ENCODE measurements at regions not wholly inside any gene's neighbourhood (a gene's known extent, or its start where the extent isn't known, plus 50 kb on each side); places are given as distances from the start of the nearest gene placed in this dataset.
"Not testable (repeated sequence)": the region's sequence is repeated elsewhere in the genome, so short reads cannot be mapped to it uniquely, and the experiment has no call there.

DNA sequence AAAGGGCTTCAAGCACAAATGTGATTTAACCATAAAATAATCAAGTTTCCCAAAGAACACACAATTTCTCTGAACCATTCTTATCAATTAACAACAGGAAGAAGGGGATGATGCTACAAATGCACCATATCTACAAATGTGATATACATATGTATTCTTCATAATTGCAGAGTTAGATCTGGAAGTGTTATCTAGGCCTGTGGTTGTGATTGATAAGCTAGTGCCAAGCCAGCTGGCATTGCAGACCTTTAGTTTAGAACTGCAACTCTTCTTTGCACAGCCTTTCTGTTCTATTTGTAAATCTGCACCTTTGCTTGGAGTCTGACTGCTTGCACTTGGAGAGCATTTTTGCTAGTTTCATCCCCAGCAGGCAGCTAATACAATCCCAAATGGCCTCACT lies 145.5 kb upstream of the NPY2R start:
- TF ChIP-seq, protein P1, sequence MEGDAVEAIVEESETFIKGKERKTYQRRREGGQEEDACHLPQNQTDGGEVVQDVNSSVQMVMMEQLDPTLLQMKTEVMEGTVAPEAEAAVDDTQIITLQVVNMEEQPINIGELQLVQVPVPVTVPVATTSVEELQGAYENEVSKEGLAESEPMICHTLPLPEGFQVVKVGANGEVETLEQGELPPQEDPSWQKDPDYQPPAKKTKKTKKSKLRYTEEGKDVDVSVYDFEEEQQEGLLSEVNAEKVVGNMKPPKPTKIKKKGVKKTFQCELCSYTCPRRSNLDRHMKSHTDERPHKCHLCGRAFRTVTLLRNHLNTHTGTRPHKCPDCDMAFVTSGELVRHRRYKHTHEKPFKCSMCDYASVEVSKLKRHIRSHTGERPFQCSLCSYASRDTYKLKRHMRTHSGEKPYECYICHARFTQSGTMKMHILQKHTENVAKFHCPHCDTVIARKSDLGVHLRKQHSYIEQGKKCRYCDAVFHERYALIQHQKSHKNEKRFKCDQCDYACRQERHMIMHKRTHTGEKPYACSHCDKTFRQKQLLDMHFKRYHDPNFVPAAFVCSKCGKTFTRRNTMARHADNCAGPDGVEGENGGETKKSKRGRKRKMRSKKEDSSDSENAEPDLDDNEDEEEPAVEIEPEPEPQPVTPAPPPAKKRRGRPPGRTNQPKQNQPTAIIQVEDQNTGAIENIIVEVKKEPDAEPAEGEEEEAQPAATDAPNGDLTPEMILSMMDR (conservative IDR thresholded peaks at IDR 0.05; ENCODE audit: low read length), result no peak
- no peak for TF ChIP-seq EZH2phosphoT487 (IDR thresholded peaks at IDR 0.05; ENCODE audit: borderline replicate concordance)

DNA sequence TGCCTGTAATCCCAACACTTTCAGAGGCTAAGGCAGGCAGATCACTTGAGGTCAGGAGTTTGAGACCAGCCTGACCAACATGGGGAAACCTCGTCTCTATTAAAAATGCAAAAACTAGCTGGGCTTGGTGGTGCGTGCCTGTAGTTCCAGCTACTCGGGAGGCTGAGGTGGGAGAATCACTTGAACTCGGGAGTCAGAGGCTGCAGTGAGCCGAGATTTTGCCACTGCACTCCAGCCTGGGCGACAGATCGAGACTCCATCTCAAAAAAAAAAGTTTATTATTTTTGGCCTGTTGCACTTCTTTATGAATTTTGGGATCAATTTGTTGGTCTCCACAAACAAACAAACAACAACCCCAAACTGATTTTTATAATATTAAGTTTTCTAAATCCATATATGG lies 143.5 kb upstream of the NPY2R start:
- H3K4me2 ChIP-seq (ENCODE audit: low read depth, low read length, poor library complexity, severe bottlenecking); H3K36me3 ChIP-seq (ENCODE audit: insufficient read depth, low read length); H3K79me2 ChIP-seq (ENCODE audit: insufficient read depth, low read length); H3K27me3 ChIP-seq (ENCODE audit: insufficient read depth, low read length, poor library complexity, severe bottlenecking); H3F3A ChIP-seq (ENCODE audit: low read depth); H2AFZ ChIP-seq (ENCODE audit: low read length); H3K9me2 ChIP-seq (replicated peaks; ENCODE audit: low read depth, low read length); H4K20me1 ChIP-seq (ENCODE audit: insufficient read depth, low read length, poor library complexity, severe bottlenecking); H3K9me3 ChIP-seq (ENCODE audit: insufficient read depth, low read depth, low read length); H3K4me1 ChIP-seq (ENCODE audit: insufficient read depth, low read length, poor library complexity, severe bottlenecking); H3K9ac ChIP-seq (ENCODE audit: low read depth, low read length, poor library complexity, severe bottlenecking); H3K4me3 ChIP-seq (ENCODE audit: low read length, poor library complexity, severe bottlenecking): not testable (repeated sequence)

More for the DNA sequence above, 145.5 kb upstream of the NPY2R start:
- Histone ChIP-seq H3K4me1 (ENCODE audit: insufficient read depth, low read length, poor library complexity, severe bottlenecking) (no peaks in the 10 kb centered on the region), H4K20me1 (ENCODE audit: insufficient read depth, low read length, poor library complexity, severe bottlenecking) (no peaks in the 10 kb centered on the region), H3K9me3 (ENCODE audit: insufficient read depth, low read depth, low read length) (no peaks in the 10 kb centered on the region), H3K79me2 (ENCODE audit: insufficient read depth, low read length) (no peaks in the 10 kb centered on the region), H3K4me3 (ENCODE audit: low read length, poor library complexity, severe bottlenecking) (no peak overlapping the region), H3K4me2 (ENCODE audit: low read depth, low read length, poor library complexity, severe bottlenecking) (no peak overlapping the region), H3F3A (ENCODE audit: low read depth) (no peaks in the 10 kb centered on the region), H3K27me3 (ENCODE audit: insufficient read depth, low read length, poor library complexity, severe bottlenecking) (no peaks in the 10 kb centered on the region), H3K9ac (ENCODE audit: low read depth, low read length, poor library complexity, severe bottlenecking) (no peak overlapping the region), H3K9me2 (replicated peaks; ENCODE audit: low read depth, low read length) (no peaks in the 10 kb centered on the region), H3K36me3 (ENCODE audit: insufficient read depth, low read length) (no peaks in the 10 kb centered on the region), H2AFZ (ENCODE audit: low read length) (no peak overlapping the region)

DNA sequence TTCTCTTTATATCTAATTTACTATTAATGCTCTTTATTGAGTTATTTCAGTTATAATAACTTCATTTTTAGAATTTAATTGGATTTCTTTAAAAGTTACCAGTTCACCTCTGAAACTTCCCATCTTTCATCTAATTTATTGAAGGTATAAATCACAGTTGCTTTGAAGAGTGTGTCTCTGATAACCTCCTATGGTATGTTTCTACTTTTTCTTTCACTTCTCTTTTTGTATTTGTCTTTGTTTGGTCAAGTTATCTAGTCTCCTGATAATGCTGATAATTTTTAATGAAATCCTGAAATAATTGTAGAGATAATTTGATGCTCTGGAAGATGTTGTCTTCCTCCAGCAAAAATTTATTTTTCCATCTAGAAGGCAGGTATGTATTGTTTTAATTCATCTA lies 141.6 kb upstream of the NPY2R start:
- Histone ChIP-seq H3K9me3 (ENCODE audit: insufficient read depth, low read depth, low read length) (no peaks in the 10 kb centered on the region), H3K4me3 (ENCODE audit: low read length, poor library complexity, severe bottlenecking) (no peak overlapping the region), H3K9ac (ENCODE audit: low read depth, low read length, poor library complexity, severe bottlenecking) (no peak overlapping the region), H3K79me2 (ENCODE audit: insufficient read depth, low read length) (no peaks in the 10 kb centered on the region), H3K4me2 (ENCODE audit: low read depth, low read length, poor library complexity, severe bottlenecking) (no peak overlapping the region), H4K20me1 (ENCODE audit: insufficient read depth, low read length, poor library complexity, severe bottlenecking) (no peaks in the 10 kb centered on the region), H3K36me3 (ENCODE audit: insufficient read depth, low read length) (no peaks in the 10 kb centered on the region), H3K9me2 (replicated peaks; ENCODE audit: low read depth, low read length) (no peaks in the 10 kb centered on the region), H2AFZ (ENCODE audit: low read length) (no peak overlapping the region), H3K27me3 (ENCODE audit: insufficient read depth, low read length, poor library complexity, severe bottlenecking) (no peaks in the 10 kb centered on the region), H3K4me1 (ENCODE audit: insufficient read depth, low read length, poor library complexity, severe bottlenecking) (no peaks in the 10 kb centered on the region), H3F3A (ENCODE audit: low read depth) (no peaks in the 10 kb centered on the region)
- TF ChIP-seq, protein P1 (conservative IDR thresholded peaks at IDR 0.05; ENCODE audit: low read length), result no peak
- TF ChIP-seq EZH2phosphoT487 (IDR thresholded peaks at IDR 0.05; ENCODE audit: borderline replicate concordance), result no peak

DNA sequence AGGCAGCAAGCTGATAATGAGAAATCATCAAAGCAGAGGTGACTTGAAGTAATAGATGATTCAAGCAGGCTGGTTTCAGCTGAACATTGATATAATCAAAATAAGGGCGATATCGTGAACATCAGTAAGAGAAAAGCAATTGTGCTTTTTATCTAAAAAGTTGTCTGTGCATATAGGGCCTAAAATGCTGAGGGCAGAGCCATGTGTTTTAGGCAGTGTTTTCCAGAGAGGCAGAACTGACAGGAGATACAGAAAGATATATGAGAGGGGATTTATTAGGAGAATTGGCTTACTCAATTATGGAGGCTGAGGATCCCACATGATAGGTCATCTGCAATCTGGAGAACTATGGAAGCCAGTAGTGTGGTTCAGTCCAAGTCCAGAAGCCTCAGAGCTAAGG lies 136.5 kb upstream of the NPY2R start:
- Histone ChIP-seq H3K27me3 (ENCODE audit: insufficient read depth, low read length, poor library complexity, severe bottlenecking) (no peaks in the 10 kb centered on the region), H3K4me2 (ENCODE audit: low read depth, low read length, poor library complexity, severe bottlenecking) (no peak overlapping the region), H3K4me1 (ENCODE audit: insufficient read depth, low read length, poor library complexity, severe bottlenecking) (no peaks in the 10 kb centered on the region), H3K9me3 (ENCODE audit: insufficient read depth, low read depth, low read length) (no peaks in the 10 kb centered on the region), H3K9ac (ENCODE audit: low read depth, low read length, poor library complexity, severe bottlenecking) (no peak overlapping the region), H4K20me1 (ENCODE audit: insufficient read depth, low read length, poor library complexity, severe bottlenecking) (no peaks in the 10 kb centered on the region), H3K79me2 (ENCODE audit: insufficient read depth, low read length) (no peaks in the 10 kb centered on the region), H3K36me3 (ENCODE audit: insufficient read depth, low read length) (no peaks in the 10 kb centered on the region), H2AFZ (ENCODE audit: low read length) (no peak overlapping the region), H3F3A (ENCODE audit: low read depth) (no peaks in the 10 kb centered on the region), H3K4me3 (ENCODE audit: low read length, poor library complexity, severe bottlenecking) (no peak overlapping the region), H3K9me2 (replicated peaks; ENCODE audit: low read depth, low read length) (no peaks in the 10 kb centered on the region)
- no peak for TF ChIP-seq EZH2phosphoT487 (IDR thresholded peaks at IDR 0.05; ENCODE audit: borderline replicate concordance)
- TF ChIP-seq, protein P1 (conservative IDR thresholded peaks at IDR 0.05; ENCODE audit: low read length), result no peak

All from Loucy (cell line).